Panc1 (cell line): ENCODE measurements at regions not wholly inside any gene's neighbourhood (a gene's known extent, or its start where the extent isn't known, plus 50 kb on each side); places are given as distances from the start of the nearest gene placed in this dataset.

Experiments
- ATAC-seq: fragments of 200-7000 bp; cut with Tn5 transposase; 2 replicates; pipeline ENCODE4 v1.9.1; 2020; ENCODE audit warnings: mild to moderate bottlenecking, moderate library complexity
- BruUV-seq: library from RNA; stranded (reverse); fragments of 400-500 nt; replicated peaks from 2 replicates; lab custom pipeline; 2021; lab: Mats Ljungman, UMichigan
- CTCF ChIA-PET: fragments of 300-600 bp; sonication (Branson Sonifier 250); formaldehyde crosslinking; loops from one replicate; lab custom pipeline; 2022; ENCODE audit warnings: antibody characterized with exemption; lab: Charles Lee
- POLR2A ChIA-PET: fragments of 300-600 bp; sonication (Branson Sonifier 250); formaldehyde crosslinking; loops from one replicate; lab custom pipeline; 2022; ENCODE audit warnings: antibody characterized with exemption; lab: Charles Lee
- DNase-seq: peaks from one replicate; pipeline ENCODE4 v3.0.0-alpha.2; 2010; ENCODE audit warnings: low read depth, low spot score
- H3K27ac ChIP-seq: 2 replicates; pipeline ENCODE4 v1.5.1; 2011; ENCODE audit warnings: mild to moderate bottlenecking, low read length, inconsistent platforms
- H3K27me3 ChIP-seq: fragments of 200-500 bp; sonication (Bioruptor generic); 2 replicates; pipeline ENCODE4 v1.6.0; 2014; ENCODE audit warnings: low read length, inconsistent platforms; ENCODE audit not compliant: control insufficient read depth, insufficient read depth
- H3K36me3 ChIP-seq: fragments of 200-500 bp; sonication (Bioruptor generic); 2 replicates; pipeline ENCODE4 v1.5.1; 2014; ENCODE audit warnings: inconsistent platforms, mild to moderate bottlenecking, low read length, moderate library complexity; ENCODE audit not compliant: control insufficient read depth, insufficient read depth
- H3K4me1 ChIP-seq: 2 replicates; pipeline ENCODE4 v1.5.1; 2011; ENCODE audit warnings: inconsistent platforms, mild to moderate bottlenecking, low read length, moderate library complexity; ENCODE audit not compliant: control insufficient read depth, insufficient read depth
- H3K4me3 ChIP-seq, 2 experiments: 2 replicates each; pipeline ENCODE4 v1.5.1; 2011 to 2012; ENCODE audit warnings: low read depth in 2 of 2, low read length in 2 of 2, mild to moderate bottlenecking in 2 of 2, inconsistent platforms in 1 of 2, moderate library complexity in 1 of 2
- H3K9me3 ChIP-seq: fragments of 200-500 bp; sonication (Bioruptor generic); 2 replicates; pipeline ENCODE4 v1.5.1; 2014; ENCODE audit warnings: low read depth, mild to moderate bottlenecking, inconsistent platforms, low read length, moderate library complexity; ENCODE audit not compliant: control insufficient read depth, insufficient read depth
- CTCF ChIP-seq: fragments of 450-650 bp; IDR thresholded peaks from 2 replicates; pipeline ENCODE4 v1.5.1; 2017; ENCODE audit warnings: mild to moderate bottlenecking
- POLR2AphosphoS5 ChIP-seq: IDR thresholded peaks from 2 replicates; pipeline ENCODE4 v1.6.1; 2012; ENCODE audit warnings: mild to moderate bottlenecking, low read depth, low read length, moderate library complexity
- REST ChIP-seq, 2 experiments: IDR thresholded peaks; 2 replicates each; pipeline ENCODE4 v1.6.1; 2011 to 2012; ENCODE audit warnings: low read depth in 2 of 2, control low read depth in 1 of 2, low read length in 1 of 2, mild to moderate bottlenecking in 1 of 2, moderate library complexity in 1 of 2; ENCODE audit not compliant: insufficient read depth in 1 of 2
- SIN3A ChIP-seq: IDR thresholded peaks from 2 replicates; pipeline ENCODE4 v1.6.1; 2012; ENCODE audit warnings: low read depth, mild to moderate bottlenecking, low read length, moderate library complexity, borderline replicate concordance; ENCODE audit not compliant: insufficient read depth
- TCF7L2 ChIP-seq: IDR thresholded peaks from 2 replicates; pipeline ENCODE4 v1.6.1; 2011; ENCODE audit warnings: mild to moderate bottlenecking, low read depth, low read length, inconsistent platforms
- in situ Hi-C: cut with HindIII; loops from 2 replicates; pipeline ENCODE4 v1.10.0; 2016; ENCODE audit warnings: low sequenced_read_pairs, low pct_unique_long_range_greater_than_20kb
- intact Hi-C: fragments of 100-400 bp; cut with micrococcal nuclease; formaldehyde crosslinking; loops from one replicate; pipeline ENCODE4 v1.10.0; 2022; ENCODE audit not compliant: unreplicated experiment

- in situ Hi-C loops: no loop called here
- ChIA-PET POLR2A (no interaction called here), CTCF (no interaction called here)
- H3K36me3 ChIP-seq: no peaks in the 10 kb centered on the region
- H3K4me3 ChIP-seq: no peak overlapping the region
- no peaks in the 10 kb centered on the region for H3K9me3 ChIP-seq
- no TSS peak for BruUV-seq
- H3K4me1 ChIP-seq: no peaks in the 10 kb centered on the region
- TF ChIP-seq TCF7L2 (no peak), POLR2AphosphoS5 (no peak), REST (IDR thresholded peaks at IDR 0.05; ENCODE audit: insufficient read depth in 1 of 2, low read depth in 2 of 2, low read length in 1 of 2) (no peak), SIN3A (no peak), CTCF (no peak)
- H3K27me3 ChIP-seq: no peaks in the 10 kb centered on the region
- DNase-seq: no peak
- H3K27ac ChIP-seq: no peak overlapping the region
- intact Hi-C loops: no loop called here
- no peak for ATAC-seq
These were observed 105.3 kb upstream of the LRIG1 start for GRCh38 chr3:66606126-66606525.

GRCh38 chr3:66606868-66607267 lies 106.0 kb upstream of the LRIG1 start:
- BruUV-seq: no TSS peak
- ChIA-PET POLR2A (no interaction called here), CTCF (no interaction called here)
- no peaks in the 10 kb centered on the region for H3K9me3 ChIP-seq
- intact Hi-C loops: no loop called here
- no peak overlapping the region for H3K4me3 ChIP-seq
- no peaks in the 10 kb centered on the region for H3K27me3 ChIP-seq
- no peaks in the 10 kb centered on the region for H3K4me1 ChIP-seq
- no peaks in the 10 kb centered on the region for H3K36me3 ChIP-seq
- no peak for TF ChIP-seq TCF7L2
- TF ChIP-seq CTCF: no peak
- TF ChIP-seq POLR2AphosphoS5: no peak
- TF ChIP-seq REST (IDR thresholded peaks at IDR 0.05; ENCODE audit: insufficient read depth in 1 of 2, low read depth in 2 of 2, low read length in 1 of 2): no peak
- TF ChIP-seq SIN3A: no peak
- no peak overlapping the region for H3K27ac ChIP-seq
- ATAC-seq: no peak
- DNase-seq: no peak
- in situ Hi-C loops: no loop called here
